Kidney (tissue), 13 donors: ENCODE measurements at regions not wholly inside any gene's neighbourhood (a gene's known extent, or its start where the extent isn't known, plus 50 kb on each side); places are given as distances from the start of the nearest gene placed in this dataset.
A peak's percentile ranks its signal among the peaks of the same experiment; 100 is the strongest.

Experiments used
- DNase-seq, 5 donors: peaks; one replicate each; pipeline ENCODE4 v3.0.0-alpha.2; 2013 to 2020
- FAIRE-seq: peaks from 2 replicates; lab custom pipeline; 2012; peaks lifted over from hg19 to GRCh38; lab: Jason Lieb, UNC
- H3K27ac ChIP-seq, 2 donors: one replicate each; pipeline ENCODE4 v1.7.0; 2013; ENCODE audit warnings: low read depth in 2 of 2, low read length in 2 of 2, inconsistent platforms in 1 of 2
- H3K27me3 ChIP-seq: one replicate; pipeline ENCODE4 v1.7.1; 2013; ENCODE audit warnings: low read length, inconsistent platforms; ENCODE audit not compliant: control insufficient read depth, insufficient read depth
- H3K36me3 ChIP-seq, 3 donors: one replicate each; pipeline versions ENCODE4 v1.7.0 to v1.7.1; 2013; ENCODE audit warnings: low read length in 3 of 3, control low read depth in 1 of 3, inconsistent platforms in 1 of 3; ENCODE audit not compliant: insufficient read depth in 3 of 3, control insufficient read depth in 2 of 3
- H3K4me1 ChIP-seq, 3 donors: one replicate each; pipeline versions ENCODE4 v1.7.0 to v1.7.1; 2013; ENCODE audit warnings: low read length in 3 of 3, inconsistent platforms in 1 of 3, low read depth in 1 of 3; ENCODE audit not compliant: control insufficient read depth in 2 of 3, insufficient read depth in 2 of 3
- H3K4me3 ChIP-seq, 3 donors: one replicate each; pipeline versions ENCODE4 v1.7.0 to v1.8.1; 2013; ENCODE audit warnings: low read length in 3 of 3, control low read depth in 1 of 3, inconsistent platforms in 1 of 3
- H3K9ac ChIP-seq, 3 donors: one replicate each; pipeline versions ENCODE4 v1.7.0 to v1.7.1; 2013; ENCODE audit warnings: low read length in 3 of 3, control low read depth in 1 of 3, inconsistent platforms in 1 of 3
- H3K9me3 ChIP-seq, 3 donors: one replicate each; pipeline versions ENCODE4 v1.7.0 to v1.7.1; 2013; ENCODE audit warnings: low read length in 3 of 3, control low read depth in 1 of 3, inconsistent platforms in 1 of 3; ENCODE audit not compliant: control insufficient read depth in 2 of 3, insufficient read depth in 1 of 3
- intact Hi-C: fragments of 100-400 bp; cut with DNase I; formaldehyde crosslinking; loops from one replicate; pipeline ENCODE4 v1.11.1; 2022
- TF ChIP-seq, protein P1 (sequence below): IDR thresholded peaks from 3 replicates; pipeline ENCODE4 v1.5.1; 2012; ENCODE audit warnings: mild to moderate bottlenecking, moderate library complexity, borderline replicate concordance; ENCODE audit not compliant: insufficient read depth; ENCODE audit errors: extremely low read depth
- donor health status: control.
- donor health status: control.
- donor health status: control.
- donor health status: control.
- donor health status: control.
- donor health status: DM: yes; HTN: yes; CAD: no.
- donor health status: Normal renal cell carcinoma (clear cell type).

DNA sequence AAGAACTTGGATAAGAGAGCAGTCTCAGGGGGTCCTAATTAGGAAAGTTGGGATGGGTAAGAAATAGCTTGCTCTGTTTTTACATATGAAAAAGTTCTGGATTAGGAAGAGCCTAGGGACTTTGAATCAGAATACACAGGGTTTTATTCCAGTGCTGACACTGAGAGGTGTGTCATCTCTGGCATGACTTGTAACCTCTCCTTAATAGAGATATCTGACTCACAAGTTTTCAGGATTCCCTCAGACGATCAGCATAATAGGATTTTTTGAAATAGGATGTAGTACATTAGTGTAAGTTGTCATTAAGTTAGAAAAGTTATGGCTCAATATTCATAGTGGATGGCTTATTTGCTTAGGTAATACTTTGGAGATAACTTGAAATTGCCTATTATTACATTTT lies 555.2 kb upstream of the MIR17HG start:
- no peaks in the 10 kb centered on the region for H3K27me3 ChIP-seq
- no peak overlapping the region for H3K9ac ChIP-seq
- H3K27ac ChIP-seq = no peak overlapping the region
- intact Hi-C loops = no loop called here
- no peaks in the 10 kb centered on the region for H3K9me3 ChIP-seq
- H3K36me3 ChIP-seq = no peaks in the 10 kb centered on the region
- TF ChIP-seq, protein P1, sequence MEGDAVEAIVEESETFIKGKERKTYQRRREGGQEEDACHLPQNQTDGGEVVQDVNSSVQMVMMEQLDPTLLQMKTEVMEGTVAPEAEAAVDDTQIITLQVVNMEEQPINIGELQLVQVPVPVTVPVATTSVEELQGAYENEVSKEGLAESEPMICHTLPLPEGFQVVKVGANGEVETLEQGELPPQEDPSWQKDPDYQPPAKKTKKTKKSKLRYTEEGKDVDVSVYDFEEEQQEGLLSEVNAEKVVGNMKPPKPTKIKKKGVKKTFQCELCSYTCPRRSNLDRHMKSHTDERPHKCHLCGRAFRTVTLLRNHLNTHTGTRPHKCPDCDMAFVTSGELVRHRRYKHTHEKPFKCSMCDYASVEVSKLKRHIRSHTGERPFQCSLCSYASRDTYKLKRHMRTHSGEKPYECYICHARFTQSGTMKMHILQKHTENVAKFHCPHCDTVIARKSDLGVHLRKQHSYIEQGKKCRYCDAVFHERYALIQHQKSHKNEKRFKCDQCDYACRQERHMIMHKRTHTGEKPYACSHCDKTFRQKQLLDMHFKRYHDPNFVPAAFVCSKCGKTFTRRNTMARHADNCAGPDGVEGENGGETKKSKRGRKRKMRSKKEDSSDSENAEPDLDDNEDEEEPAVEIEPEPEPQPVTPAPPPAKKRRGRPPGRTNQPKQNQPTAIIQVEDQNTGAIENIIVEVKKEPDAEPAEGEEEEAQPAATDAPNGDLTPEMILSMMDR = no peak
- H3K4me3 ChIP-seq = no peak overlapping the region
- H3K4me1 ChIP-seq = no peaks in the 10 kb centered on the region
- FAIRE-seq (no peak), DNase-seq (no peak)

DNA sequence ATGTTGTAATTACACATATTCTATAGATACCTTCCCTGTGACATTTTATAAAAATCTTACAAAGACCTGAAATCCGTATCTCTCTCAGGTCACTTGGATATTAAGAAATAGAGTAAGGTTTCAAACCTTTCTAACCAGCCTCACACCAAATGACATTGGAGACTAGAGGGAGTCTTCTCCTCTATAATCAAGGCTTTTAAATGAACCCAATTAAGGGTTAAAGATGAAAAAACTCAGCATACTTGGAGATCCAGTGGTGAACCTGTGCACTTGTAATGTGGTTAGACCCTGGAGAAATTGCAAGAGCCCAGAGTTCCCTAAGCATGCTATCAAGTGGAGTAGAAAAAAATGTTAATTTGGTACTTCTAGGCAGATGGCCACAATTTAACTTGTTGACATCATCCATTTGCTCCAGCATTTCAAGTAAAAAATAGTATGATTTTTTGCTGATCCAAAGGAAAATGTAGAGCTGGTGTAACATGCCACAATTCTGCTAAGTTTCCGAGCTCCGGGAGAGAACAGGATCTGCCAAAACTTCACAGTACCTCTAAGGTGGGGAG lies 554.1 kb upstream of the MIR17HG start:
- DNase-seq (peak in 1 of 5 donors; percentile 14), FAIRE-seq (no peak)
- Histone ChIP-seq H3K4me3 (no peak overlapping the region), H3K4me1 (no peaks in the 10 kb centered on the region), H3K27ac (no peak overlapping the region), H3K9me3 (no peaks in the 10 kb centered on the region), H3K27me3 (no peaks in the 10 kb centered on the region), H3K36me3 (no peaks in the 10 kb centered on the region), H3K9ac (no peak overlapping the region)
- TF ChIP-seq, protein P1 = no peak
- intact Hi-C loops = no loop called here

DNA sequence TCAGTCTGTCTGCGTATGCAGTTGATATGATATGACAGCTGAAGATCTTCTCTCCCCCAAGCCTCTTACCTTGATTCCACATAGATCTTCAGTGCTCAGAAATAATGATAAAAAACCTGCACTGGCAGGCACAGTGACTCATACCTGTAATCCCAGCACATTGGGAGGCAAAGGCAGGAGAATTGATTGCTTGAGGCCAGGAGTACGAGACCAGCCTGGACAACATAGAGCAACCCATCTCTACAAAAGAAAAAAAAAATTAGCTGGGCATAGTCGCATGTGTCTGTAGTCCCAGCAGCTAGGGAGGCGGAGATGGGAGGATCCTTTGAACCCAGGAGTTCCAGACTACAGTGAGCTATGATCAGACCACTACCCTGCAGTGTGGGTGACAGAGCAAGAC lies 551.0 kb upstream of the MIR17HG start:
- Histone ChIP-seq H3K27ac (no peak overlapping the region), H3K4me3 (no peak overlapping the region), H3K36me3 (no peaks in the 10 kb centered on the region), H3K9ac (no peak overlapping the region), H3K4me1 (no peaks in the 10 kb centered on the region), H3K27me3 (no peaks in the 10 kb centered on the region), H3K9me3 (no peaks in the 10 kb centered on the region)
- DNase-seq (no peak), FAIRE-seq (no peak)
- intact Hi-C loops = no loop called here
- TF ChIP-seq, protein P1 = no peak

DNA sequence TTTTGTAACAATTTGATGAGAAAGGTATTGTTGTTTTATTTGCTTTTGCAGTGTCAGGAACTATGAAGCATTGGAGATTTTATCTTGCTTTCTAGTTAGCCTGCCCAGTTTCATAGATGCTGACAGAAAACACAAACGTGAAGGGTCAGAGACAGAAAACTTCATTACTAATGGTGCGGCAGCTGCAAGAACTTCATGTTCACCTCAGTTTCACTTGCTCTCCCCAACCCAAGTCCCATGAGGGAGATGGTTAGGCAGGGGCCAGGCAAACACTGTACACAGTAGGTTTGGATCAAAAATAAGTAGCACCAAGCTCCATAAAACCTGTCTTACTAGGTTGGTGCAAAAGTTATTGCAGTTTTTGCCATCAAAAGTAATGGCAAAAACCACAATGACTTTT lies 550.2 kb upstream of the MIR17HG start:
- Histone ChIP-seq H3K27ac (no peak overlapping the region), H3K4me3 (no peak overlapping the region), H3K27me3 (no peaks in the 10 kb centered on the region), H3K36me3 (no peaks in the 10 kb centered on the region), H3K4me1 (no peaks in the 10 kb centered on the region), H3K9me3 (no peaks in the 10 kb centered on the region), H3K9ac (no peak overlapping the region)
- intact Hi-C loops = no loop called here
- TF ChIP-seq, protein P1 = no peak
- DNase-seq = no peak
- FAIRE-seq = no peak
